SU-DHL-6 (cell line): ENCODE measurements at regions not wholly inside any gene's neighbourhood (a gene's known extent, or its start where the extent isn't known, plus 50 kb on each side); places are given as distances from the start of the nearest gene placed in this dataset.

Source experiments
- H2AFZ ChIP-seq: fragments of 200-600 bp; sonication (generic); 2 replicates; pipeline ENCODE4 v1.6.1; 2014; ENCODE audit warnings: low read depth, mild to moderate bottlenecking, moderate library complexity, mixed read lengths, antibody characterized with exemption, low read length; ENCODE audit not compliant: severe bottlenecking
- H3F3A ChIP-seq: fragments of 200-600 bp; shearing (Covaris generic); 2 replicates; pipeline ENCODE4 v1.6.0; 2016; ENCODE audit warnings: antibody characterized with exemption, mild to moderate bottlenecking; ENCODE audit not compliant: insufficient read depth
- H3K27ac ChIP-seq: fragments of 200-600 bp; sonication (generic); 2 replicates; pipeline ENCODE4 v1.5.1; 2016; ENCODE audit warnings: low read depth, mild to moderate bottlenecking, low read length, moderate library complexity, mixed read lengths
- H3K27me3 ChIP-seq: fragments of 200-600 bp; sonication (generic), shearing (Covaris generic); 2 replicates; pipeline ENCODE4 v1.6.0; 2014; ENCODE audit warnings: mild to moderate bottlenecking, low read length
- H3K36me3 ChIP-seq: fragments of 200-600 bp; sonication (generic); 2 replicates; pipeline ENCODE4 v1.6.1; 2014; ENCODE audit warnings: mild to moderate bottlenecking, low read length, mixed read lengths
- H3K4me2 ChIP-seq: fragments of 300-600, 200-600 bp; shearing (Covaris generic), sonication (generic); 2 replicates; pipeline ENCODE4 v1.6.0; 2014; ENCODE audit warnings: low read length, low read depth, mild to moderate bottlenecking; ENCODE audit not compliant: poor library complexity, severe bottlenecking
- H3K4me3 ChIP-seq: fragments of 200-600 bp; sonication (generic); 2 replicates; pipeline ENCODE4 v1.5.1; 2014; ENCODE audit warnings: antibody characterized with exemption, low read length, mild to moderate bottlenecking, mixed read lengths; ENCODE audit not compliant: insufficient read depth, poor library complexity, severe bottlenecking
- H3K79me2 ChIP-seq: fragments of 200-600 bp; sonication (generic); 2 replicates; pipeline ENCODE4 v1.6.1; 2014; ENCODE audit warnings: mild to moderate bottlenecking, low read length, moderate library complexity; ENCODE audit not compliant: insufficient read depth
- H3K9ac ChIP-seq: fragments of 200-600 bp; sonication (generic); 2 replicates; pipeline ENCODE4 v1.7.0; 2014; ENCODE audit warnings: mild to moderate bottlenecking, low read length
- H3K9me2 ChIP-seq: fragments of 200-600 bp; sonication (generic); replicated peaks from 2 replicates; pipeline ENCODE4 v1.6.1; 2014; ENCODE audit warnings: low read length; ENCODE audit not compliant: insufficient read depth
- H3K9me3 ChIP-seq: fragments of 200-600 bp; sonication (generic); 2 replicates; pipeline ENCODE4 v1.6.1; 2014; ENCODE audit warnings: low read length, mixed read lengths; ENCODE audit not compliant: insufficient read depth
- H4K20me1 ChIP-seq: fragments of 200-600 bp; sonication (generic); 2 replicates; pipeline ENCODE4 v1.6.1; 2014; ENCODE audit warnings: low read depth, mild to moderate bottlenecking, antibody characterized with exemption, low read length, moderate library complexity, mixed read lengths
- CTCF ChIP-seq: fragments of 200-600 bp; sonication (generic); IDR thresholded peaks from one replicate; pipeline ENCODE4 v1.5.1; 2017; ENCODE audit warnings: antibody characterized with exemption, mild to moderate bottlenecking, low read length, moderate library complexity; ENCODE audit not compliant: insufficient read depth, poor library complexity, severe bottlenecking
- EZH2phosphoT487 ChIP-seq: fragments of 200-600 bp; sonication (generic), shearing (Covaris generic); conservative IDR thresholded peaks from 2 replicates; pipeline ENCODE4 v1.6.1; 2018; ENCODE audit warnings: mild to moderate bottlenecking, antibody characterized with exemption, low read length, moderate library complexity, mixed read lengths

GRCh38 chr12:131218026-131218922 is 264.6 kb downstream of the ADGRD1 start:
- no peaks in the 10 kb centered on the region for H3K79me2 ChIP-seq
- H3K9me3 ChIP-seq = no peaks in the 10 kb centered on the region
- no peaks in the 10 kb centered on the region for H3F3A ChIP-seq
- H3K27ac ChIP-seq = no peak overlapping the region
- H3K4me3 ChIP-seq = no peak overlapping the region
- no peaks in the 10 kb centered on the region for H3K36me3 ChIP-seq
- TF ChIP-seq EZH2phosphoT487 (no peak), CTCF (no peak)
- H3K9me2 ChIP-seq = no peaks in the 10 kb centered on the region
- no peak overlapping the region for H3K9ac ChIP-seq
- no peaks in the 10 kb centered on the region for H3K27me3 ChIP-seq
- no peak overlapping the region for H2AFZ ChIP-seq
- H4K20me1 ChIP-seq = no peaks in the 10 kb centered on the region
- H3K4me2 ChIP-seq = no peak overlapping the region

GRCh38 chr12:131218923-131219669 is 265.4 kb downstream of the ADGRD1 start:
- Histone ChIP-seq H3K27ac (no peak overlapping the region), H3F3A (no peaks in the 10 kb centered on the region), H3K36me3 (no peaks in the 10 kb centered on the region), H3K9me2 (no peaks in the 10 kb centered on the region), H3K27me3 (no peaks in the 10 kb centered on the region), H2AFZ (no peak overlapping the region), H3K4me2 (no peak overlapping the region), H3K4me3 (no peak overlapping the region), H3K9ac (no peak overlapping the region), H4K20me1 (no peaks in the 10 kb centered on the region), H3K9me3 (no peaks in the 10 kb centered on the region), H3K79me2 (no peaks in the 10 kb centered on the region)
- TF ChIP-seq EZH2phosphoT487 (no peak), CTCF (no peak)

- H3K9me3 ChIP-seq = no peaks in the 10 kb centered on the region
- H3K27me3 ChIP-seq = no peaks in the 10 kb centered on the region
- H3K9me2 ChIP-seq = no peaks in the 10 kb centered on the region
- no peaks in the 10 kb centered on the region for H3F3A ChIP-seq
- H4K20me1 ChIP-seq = no peaks in the 10 kb centered on the region
- H3K79me2 ChIP-seq = no peaks in the 10 kb centered on the region
- no peaks in the 10 kb centered on the region for H3K36me3 ChIP-seq
- no peak overlapping the region for H2AFZ ChIP-seq
- no peak overlapping the region for H3K9ac ChIP-seq
- TF ChIP-seq EZH2phosphoT487 (no peak), CTCF (no peak)
- H3K4me2 ChIP-seq = no peak overlapping the region
- no peak overlapping the region for H3K27ac ChIP-seq
- H3K4me3 ChIP-seq = no peak overlapping the region
Measured at GRCh38 chr12:131219670-131220330, 266.1 kb downstream of the ADGRD1 start.
